Stomach (tissue), 4 donors: ENCODE measurements at regions not wholly inside any gene's neighbourhood (a gene's known extent, or its start where the extent isn't known, plus 50 kb on each side); places are given as distances from the start of the nearest gene placed in this dataset.

Experiments
- CTCF ChIP-seq, 7 experiments: fragments of 450-650 bp in 4 of 7; fragments of 200-600 bp in 3 of 7; sonication (generic) in 3 of 7; IDR thresholded peaks; one replicate each; pipeline ENCODE4 v1.5.1; 2016 to 2019; ENCODE audit warnings: antibody characterized with exemption in 7 of 7, control low read depth in 2 of 7, mild to moderate bottlenecking in 1 of 7
- POLR2A ChIP-seq, 4 donors: fragments of 450-650 bp; IDR thresholded peaks; one replicate each; pipeline ENCODE4 v1.6.1; 2016; ENCODE audit warnings: antibody characterized with exemption in 4 of 4, control low read depth in 2 of 4, mild to moderate bottlenecking in 1 of 4, moderate library complexity in 1 of 4

- no peak for TF ChIP-seq POLR2A (IDR thresholded peaks at IDR 0.05)
- no peak for TF ChIP-seq CTCF (IDR thresholded peaks at IDR 0.05)
Observed at GRCh38 chr12:20317554-20317953, 50.8 kb upstream of the PDE3A start.
